RWPE1 (cell line): ENCODE measurements at regions not wholly inside any gene's neighbourhood (a gene's known extent, or its start where the extent isn't known, plus 50 kb on each side); places are given as distances from the start of the nearest gene placed in this dataset.

Experiments used
- CTCF ChIA-PET: fragments of 350-600 bp; sonication (Branson Sonifier 250); formaldehyde crosslinking; extraction: SDS; loops from one replicate; lab custom pipeline; 2021; lab: Yijun Ruan, JAX
- POLR2A ChIA-PET: fragments of 400-600 bp; formaldehyde crosslinking; extraction: SDS; loops from one replicate; lab custom pipeline; 2020; ENCODE audit warnings: antibody characterized with exemption; ENCODE audit not compliant: low non-redundant PET; lab: Yijun Ruan, JAX
- DNase-seq: peaks from one replicate; pipeline ENCODE4 v3.0.0; 2012; ENCODE audit warnings: low spot score
- H3K27ac ChIP-seq: fragments of 450-650 bp; 2 replicates; pipeline ENCODE4 v1.5.1; 2017
- TF ChIP-seq, protein P1 (sequence below): fragments of 450-650 bp; conservative IDR thresholded peaks from 2 replicates; pipeline ENCODE4 v1.5.1; 2017; ENCODE audit warnings: low read depth, mild to moderate bottlenecking

DNA sequence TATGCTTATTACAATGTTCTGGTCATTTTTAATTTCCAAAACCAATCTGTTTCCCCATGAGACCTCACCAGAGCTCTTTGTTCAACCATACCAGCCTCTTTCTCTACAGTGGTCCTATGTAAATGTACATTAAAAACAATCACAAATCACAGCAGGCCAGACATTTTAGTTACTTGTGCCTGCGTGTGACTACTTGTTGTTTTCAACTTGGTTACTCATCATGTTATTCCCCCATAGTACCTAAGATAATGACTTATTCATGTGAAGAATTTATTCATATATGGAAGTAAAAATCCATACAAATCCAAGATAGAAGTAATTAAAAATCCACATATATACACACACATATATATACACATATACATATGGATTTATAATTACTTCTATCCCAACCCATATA lies 379.6 kb downstream of the SLITRK6 start:
- ChIA-PET POLR2A (no interaction called here), CTCF (interaction anchor here (1.1 kb wide), 1 partner anchor 71 kb away, joined by 3 read pairs; no protein-coding TSS in a partner anchor)
- DNase-seq, result peak; percentile 7
- TF ChIP-seq, protein P1, sequence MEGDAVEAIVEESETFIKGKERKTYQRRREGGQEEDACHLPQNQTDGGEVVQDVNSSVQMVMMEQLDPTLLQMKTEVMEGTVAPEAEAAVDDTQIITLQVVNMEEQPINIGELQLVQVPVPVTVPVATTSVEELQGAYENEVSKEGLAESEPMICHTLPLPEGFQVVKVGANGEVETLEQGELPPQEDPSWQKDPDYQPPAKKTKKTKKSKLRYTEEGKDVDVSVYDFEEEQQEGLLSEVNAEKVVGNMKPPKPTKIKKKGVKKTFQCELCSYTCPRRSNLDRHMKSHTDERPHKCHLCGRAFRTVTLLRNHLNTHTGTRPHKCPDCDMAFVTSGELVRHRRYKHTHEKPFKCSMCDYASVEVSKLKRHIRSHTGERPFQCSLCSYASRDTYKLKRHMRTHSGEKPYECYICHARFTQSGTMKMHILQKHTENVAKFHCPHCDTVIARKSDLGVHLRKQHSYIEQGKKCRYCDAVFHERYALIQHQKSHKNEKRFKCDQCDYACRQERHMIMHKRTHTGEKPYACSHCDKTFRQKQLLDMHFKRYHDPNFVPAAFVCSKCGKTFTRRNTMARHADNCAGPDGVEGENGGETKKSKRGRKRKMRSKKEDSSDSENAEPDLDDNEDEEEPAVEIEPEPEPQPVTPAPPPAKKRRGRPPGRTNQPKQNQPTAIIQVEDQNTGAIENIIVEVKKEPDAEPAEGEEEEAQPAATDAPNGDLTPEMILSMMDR, result no peak
- H3K27ac ChIP-seq, result no peak overlapping the region

DNA sequence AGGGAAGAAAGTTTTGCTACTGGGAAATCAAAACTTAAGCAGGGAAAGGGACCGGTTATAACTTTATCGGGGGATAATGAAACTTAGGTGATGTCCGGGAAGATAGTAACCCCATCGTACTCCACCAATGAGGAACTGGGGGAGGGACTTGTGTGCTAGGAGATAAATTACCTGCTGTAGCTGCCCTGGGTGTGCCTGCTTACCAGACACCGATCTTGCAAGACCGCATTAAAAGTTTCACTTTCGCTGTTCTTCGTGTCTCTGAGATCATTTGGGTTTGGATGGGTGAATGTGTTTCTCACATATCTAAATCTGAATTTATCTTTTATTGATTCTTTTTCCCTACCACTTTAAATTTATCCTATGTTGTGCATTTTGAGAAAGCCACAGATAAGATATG lies 381.4 kb downstream of the SLITRK6 start:
- CTCF ChIA-PET, result no interaction called here
- no peak for DNase-seq
- TF ChIP-seq, protein P1, result no peak
- POLR2A ChIA-PET, result no interaction called here
- H3K27ac ChIP-seq, result no peak overlapping the region

DNA sequence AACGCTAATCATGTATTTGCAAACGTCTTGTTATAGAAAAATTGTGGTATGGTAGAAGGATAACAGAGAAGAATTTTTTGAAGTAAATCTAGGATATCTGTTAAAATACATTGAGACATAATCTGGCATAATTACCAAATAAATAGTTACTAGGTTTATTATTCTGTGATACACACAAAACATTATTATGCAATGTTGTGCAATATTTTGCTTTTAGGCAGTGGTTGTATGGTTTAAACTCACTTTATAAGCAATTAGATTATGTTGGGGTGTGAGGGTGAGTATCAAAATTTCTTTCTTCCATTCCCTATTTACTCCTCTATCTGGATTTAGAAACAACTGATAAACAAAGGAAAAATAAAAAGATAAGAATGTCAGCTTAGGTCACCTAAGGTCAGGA lies 385.6 kb downstream of the SLITRK6 start:
- H3K27ac ChIP-seq, result no peak overlapping the region
- ChIA-PET POLR2A (no interaction called here), CTCF (no interaction called here)
- DNase-seq, result no peak
- TF ChIP-seq, protein P1, result no peak

DNA sequence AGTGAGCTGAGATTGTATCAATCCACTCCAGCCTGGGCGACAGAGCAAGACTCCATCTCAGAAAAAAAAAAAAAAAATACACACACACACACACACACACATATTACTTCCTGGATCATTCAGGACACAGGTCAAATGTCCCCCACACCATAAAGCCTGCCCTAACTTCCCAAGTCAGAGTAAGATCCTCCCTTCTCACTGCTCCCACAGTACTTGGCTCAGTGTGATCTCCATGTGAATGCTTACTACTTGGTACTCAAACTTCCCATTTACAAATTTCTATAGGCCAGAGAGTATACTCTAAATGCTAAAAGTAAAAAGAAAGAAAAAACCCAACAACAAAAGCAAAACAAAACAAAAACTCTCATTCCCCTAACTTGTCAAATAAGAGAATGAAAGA lies 386.8 kb downstream of the SLITRK6 start:
- TF ChIP-seq, protein P1, result no peak
- CTCF ChIA-PET, result no interaction called here
- no peak for DNase-seq
- H3K27ac ChIP-seq, result no peak overlapping the region
- POLR2A ChIA-PET, result no interaction called here

DNA sequence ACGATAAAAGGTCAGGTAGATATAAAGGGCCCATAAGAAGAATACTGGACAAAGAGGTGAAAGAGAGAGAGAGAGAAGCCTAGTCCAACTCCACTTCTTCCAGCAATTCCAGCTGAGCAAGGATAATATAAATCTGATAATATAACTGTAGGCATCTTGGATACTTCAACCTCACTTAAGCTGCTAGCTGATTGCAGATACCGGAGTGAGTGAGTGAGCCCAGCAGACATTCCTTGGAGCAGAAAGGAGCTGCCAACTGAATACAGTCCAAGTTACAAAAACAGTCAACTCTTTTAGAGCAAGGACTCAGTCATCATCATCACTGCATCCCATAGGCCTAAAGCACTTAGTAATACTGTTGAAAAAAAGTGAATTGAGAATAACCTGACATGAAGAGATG lies 387.6 kb downstream of the SLITRK6 start:
- TF ChIP-seq, protein P1, result no peak
- CTCF ChIA-PET, result no interaction called here
- POLR2A ChIA-PET, result no interaction called here
- DNase-seq, result no peak
- H3K27ac ChIP-seq, result no peak overlapping the region

DNA sequence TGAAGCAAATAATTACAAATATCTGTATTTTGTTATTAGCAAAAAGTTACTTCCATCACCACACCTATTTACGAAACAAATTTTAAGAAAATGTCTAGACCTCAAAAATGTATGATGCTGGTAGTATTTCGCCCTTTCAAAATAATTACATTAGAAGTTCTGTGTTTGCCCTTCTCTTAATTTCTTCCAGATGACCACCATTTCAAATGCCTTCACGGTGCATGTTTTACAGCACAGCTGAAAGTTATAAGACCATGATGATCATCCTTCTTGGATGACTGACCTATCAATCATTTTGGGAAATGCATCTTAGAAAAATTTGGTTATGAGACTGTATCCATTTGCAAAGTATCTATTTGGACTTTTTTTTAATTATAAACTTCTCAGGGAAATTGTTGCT lies 390.8 kb downstream of the SLITRK6 start:
- H3K27ac ChIP-seq, result no peak overlapping the region
- DNase-seq, result no peak
- TF ChIP-seq, protein P1, result no peak
- ChIA-PET POLR2A (no interaction called here), CTCF (no interaction called here)
